HL-60 (cell line): ENCODE measurements at regions not wholly inside any gene's neighbourhood (a gene's known extent, or its start where the extent isn't known, plus 50 kb on each side); places are given as distances from the start of the nearest gene placed in this dataset.

ENCODE experiments used
- POLR2AphosphoS5 ChIP-seq: IDR thresholded peaks from 2 replicates; pipeline ENCODE4 v1.6.1; 2012; ENCODE audit warnings: low read depth
- REST ChIP-seq: IDR thresholded peaks from 2 replicates; pipeline ENCODE4 v1.6.1; 2012; ENCODE audit warnings: low read depth; ENCODE audit not compliant: insufficient replicate concordance
- SPI1 ChIP-seq: IDR thresholded peaks from 2 replicates; pipeline ENCODE4 v1.6.1; 2012; ENCODE audit warnings: low read depth, mild to moderate bottlenecking, borderline replicate concordance
- TF ChIP-seq, protein P1 (sequence below): IDR thresholded peaks from one replicate; pipeline ENCODE4 v1.5.1; 2011; ENCODE audit warnings: low read length, control low read depth, inconsistent platforms; ENCODE audit not compliant: insufficient read depth

DNA sequence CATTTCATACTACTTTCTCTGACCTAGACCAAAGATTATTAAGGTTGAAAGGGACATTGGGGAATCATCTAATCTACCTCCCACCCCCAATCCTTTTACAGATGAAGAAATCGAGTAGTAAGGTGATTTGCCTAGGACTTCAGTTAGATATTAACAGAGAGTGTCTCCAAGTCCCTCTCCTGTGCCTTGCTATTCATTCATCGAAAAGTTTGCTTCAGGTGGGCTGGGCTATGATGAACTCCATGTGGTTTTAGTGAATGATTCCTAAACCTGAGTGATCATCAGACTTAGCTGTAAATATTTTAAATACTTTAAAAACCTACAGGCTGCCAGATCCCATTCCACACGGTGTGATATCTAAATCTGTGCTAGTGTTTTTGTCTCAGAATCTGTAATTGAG, 259.4 kb upstream of the SORCS1 start:
- TF ChIP-seq REST (no peak), POLR2AphosphoS5 (no peak), SPI1 (no peak)
- TF ChIP-seq, protein P1, sequence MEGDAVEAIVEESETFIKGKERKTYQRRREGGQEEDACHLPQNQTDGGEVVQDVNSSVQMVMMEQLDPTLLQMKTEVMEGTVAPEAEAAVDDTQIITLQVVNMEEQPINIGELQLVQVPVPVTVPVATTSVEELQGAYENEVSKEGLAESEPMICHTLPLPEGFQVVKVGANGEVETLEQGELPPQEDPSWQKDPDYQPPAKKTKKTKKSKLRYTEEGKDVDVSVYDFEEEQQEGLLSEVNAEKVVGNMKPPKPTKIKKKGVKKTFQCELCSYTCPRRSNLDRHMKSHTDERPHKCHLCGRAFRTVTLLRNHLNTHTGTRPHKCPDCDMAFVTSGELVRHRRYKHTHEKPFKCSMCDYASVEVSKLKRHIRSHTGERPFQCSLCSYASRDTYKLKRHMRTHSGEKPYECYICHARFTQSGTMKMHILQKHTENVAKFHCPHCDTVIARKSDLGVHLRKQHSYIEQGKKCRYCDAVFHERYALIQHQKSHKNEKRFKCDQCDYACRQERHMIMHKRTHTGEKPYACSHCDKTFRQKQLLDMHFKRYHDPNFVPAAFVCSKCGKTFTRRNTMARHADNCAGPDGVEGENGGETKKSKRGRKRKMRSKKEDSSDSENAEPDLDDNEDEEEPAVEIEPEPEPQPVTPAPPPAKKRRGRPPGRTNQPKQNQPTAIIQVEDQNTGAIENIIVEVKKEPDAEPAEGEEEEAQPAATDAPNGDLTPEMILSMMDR, result no peak
